Gastrocnemius medialis (tissue), 4 donors: ENCODE measurements at regions not wholly inside any gene's neighbourhood (a gene's known extent, or its start where the extent isn't known, plus 50 kb on each side); places are given as distances from the start of the nearest gene placed in this dataset.

Source experiments
- POLR2A ChIP-seq, 2 donors: fragments of 450-650 bp; IDR thresholded peaks; one replicate each; pipeline ENCODE4 v1.6.1; 2017; ENCODE audit warnings: antibody characterized with exemption in 2 of 2, mild to moderate bottlenecking in 2 of 2, moderate library complexity in 2 of 2
- TF ChIP-seq, protein P1 (sequence below), 5 experiments: fragments of 450-650 bp in 3 of 5; fragments of 200-600 bp in 2 of 5; sonication (generic) in 2 of 5; IDR thresholded peaks in 4 of 5; conservative IDR thresholded peaks in 1 of 5; 1 replicate in 4 of 5; 2 replicates in 1 of 5; pipeline ENCODE4 v1.5.1; 2016 to 2019; ENCODE audit warnings: antibody characterized with exemption in 5 of 5, mild to moderate bottlenecking in 3 of 5, moderate library complexity in 3 of 5

DNA sequence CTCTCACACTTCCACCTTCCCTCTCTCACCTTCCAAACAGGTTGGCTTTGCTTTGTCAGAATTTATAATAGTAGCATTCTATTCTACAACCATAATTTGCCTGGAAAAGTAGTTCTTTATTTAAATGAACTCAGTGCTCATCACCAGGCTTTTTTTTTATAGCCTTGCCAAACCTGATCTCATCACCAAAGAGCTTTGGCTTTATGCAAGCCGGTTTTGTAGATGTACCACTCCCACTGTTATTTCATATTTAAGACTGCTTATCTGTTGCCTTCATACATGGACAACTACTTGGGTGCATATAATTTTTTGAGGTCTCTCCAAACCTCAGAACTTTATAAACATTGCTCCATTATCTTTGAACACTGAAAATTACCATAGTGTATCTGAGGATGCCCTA, 246.1 kb upstream of the PPP2R3A start:
- TF ChIP-seq POLR2A (IDR thresholded peaks at IDR 0.05): no peak
- TF ChIP-seq, protein P1, sequence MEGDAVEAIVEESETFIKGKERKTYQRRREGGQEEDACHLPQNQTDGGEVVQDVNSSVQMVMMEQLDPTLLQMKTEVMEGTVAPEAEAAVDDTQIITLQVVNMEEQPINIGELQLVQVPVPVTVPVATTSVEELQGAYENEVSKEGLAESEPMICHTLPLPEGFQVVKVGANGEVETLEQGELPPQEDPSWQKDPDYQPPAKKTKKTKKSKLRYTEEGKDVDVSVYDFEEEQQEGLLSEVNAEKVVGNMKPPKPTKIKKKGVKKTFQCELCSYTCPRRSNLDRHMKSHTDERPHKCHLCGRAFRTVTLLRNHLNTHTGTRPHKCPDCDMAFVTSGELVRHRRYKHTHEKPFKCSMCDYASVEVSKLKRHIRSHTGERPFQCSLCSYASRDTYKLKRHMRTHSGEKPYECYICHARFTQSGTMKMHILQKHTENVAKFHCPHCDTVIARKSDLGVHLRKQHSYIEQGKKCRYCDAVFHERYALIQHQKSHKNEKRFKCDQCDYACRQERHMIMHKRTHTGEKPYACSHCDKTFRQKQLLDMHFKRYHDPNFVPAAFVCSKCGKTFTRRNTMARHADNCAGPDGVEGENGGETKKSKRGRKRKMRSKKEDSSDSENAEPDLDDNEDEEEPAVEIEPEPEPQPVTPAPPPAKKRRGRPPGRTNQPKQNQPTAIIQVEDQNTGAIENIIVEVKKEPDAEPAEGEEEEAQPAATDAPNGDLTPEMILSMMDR (IDR thresholded peaks at IDR 0.05 in 4 of 5, conservative IDR thresholded peaks at IDR 0.05 in 1 of 5): no peak
